Upper lobe of left lung (tissue), 4 donors: ENCODE measurements at regions not wholly inside any gene's neighbourhood (a gene's known extent, or its start where the extent isn't known, plus 50 kb on each side); places are given as distances from the start of the nearest gene placed in this dataset.

Experiments used
- POLR2A ChIP-seq, 4 donors: fragments of 450-650 bp; IDR thresholded peaks; one replicate each; pipeline ENCODE4 v1.5.1; 2016 to 2017; ENCODE audit warnings: antibody characterized with exemption in 4 of 4, mild to moderate bottlenecking in 2 of 4
- POLR2AphosphoS5 ChIP-seq, 2 donors: sonication (generic); formaldehyde crosslinking; IDR thresholded peaks; one replicate each; pipeline ENCODE4 v1.5.1; 2017; ENCODE audit warnings: antibody characterized with exemption in 2 of 2
- TF ChIP-seq, protein P1 (sequence below), 6 experiments: fragments of 450-650 bp in 4 of 6; fragments of 200-600 bp in 2 of 6; sonication (generic) in 2 of 6; IDR thresholded peaks; one replicate each; pipeline ENCODE4 v1.5.1; 2016 to 2019; ENCODE audit warnings: antibody characterized with exemption in 6 of 6

DNA sequence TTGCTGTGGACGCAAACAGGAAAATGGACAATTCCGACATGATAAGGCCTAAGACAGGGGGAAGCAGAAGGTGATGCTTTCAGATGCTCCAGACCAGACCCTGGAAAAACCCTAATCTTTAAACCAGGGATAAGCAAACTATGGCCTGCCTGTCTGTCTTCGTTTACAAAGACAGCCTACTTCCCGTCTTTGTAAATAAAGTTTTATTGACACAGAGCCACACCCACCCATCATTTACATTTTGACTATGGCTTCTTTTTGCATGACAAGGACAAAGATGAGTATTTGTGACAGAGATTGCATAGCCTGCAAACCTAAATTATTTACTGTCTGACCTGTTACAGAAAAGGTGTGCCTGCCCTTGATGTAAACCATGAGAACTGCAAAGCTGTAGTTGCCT lies 177.9 kb downstream of the WSCD1 start:
- TF ChIP-seq POLR2A (IDR thresholded peaks at IDR 0.05) (no peak), POLR2AphosphoS5 (IDR thresholded peaks at IDR 0.05) (no peak)
- TF ChIP-seq, protein P1, sequence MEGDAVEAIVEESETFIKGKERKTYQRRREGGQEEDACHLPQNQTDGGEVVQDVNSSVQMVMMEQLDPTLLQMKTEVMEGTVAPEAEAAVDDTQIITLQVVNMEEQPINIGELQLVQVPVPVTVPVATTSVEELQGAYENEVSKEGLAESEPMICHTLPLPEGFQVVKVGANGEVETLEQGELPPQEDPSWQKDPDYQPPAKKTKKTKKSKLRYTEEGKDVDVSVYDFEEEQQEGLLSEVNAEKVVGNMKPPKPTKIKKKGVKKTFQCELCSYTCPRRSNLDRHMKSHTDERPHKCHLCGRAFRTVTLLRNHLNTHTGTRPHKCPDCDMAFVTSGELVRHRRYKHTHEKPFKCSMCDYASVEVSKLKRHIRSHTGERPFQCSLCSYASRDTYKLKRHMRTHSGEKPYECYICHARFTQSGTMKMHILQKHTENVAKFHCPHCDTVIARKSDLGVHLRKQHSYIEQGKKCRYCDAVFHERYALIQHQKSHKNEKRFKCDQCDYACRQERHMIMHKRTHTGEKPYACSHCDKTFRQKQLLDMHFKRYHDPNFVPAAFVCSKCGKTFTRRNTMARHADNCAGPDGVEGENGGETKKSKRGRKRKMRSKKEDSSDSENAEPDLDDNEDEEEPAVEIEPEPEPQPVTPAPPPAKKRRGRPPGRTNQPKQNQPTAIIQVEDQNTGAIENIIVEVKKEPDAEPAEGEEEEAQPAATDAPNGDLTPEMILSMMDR (IDR thresholded peaks at IDR 0.05): no peak
